ENCODE measurements at regions not wholly inside any gene's neighbourhood (a gene's known extent, or its start where the extent isn't known, plus 50 kb on each side); places are given as distances from the start of the nearest gene placed in this dataset.
A peak's percentile ranks its signal among the peaks of the same experiment; 100 is the strongest.

DNA sequence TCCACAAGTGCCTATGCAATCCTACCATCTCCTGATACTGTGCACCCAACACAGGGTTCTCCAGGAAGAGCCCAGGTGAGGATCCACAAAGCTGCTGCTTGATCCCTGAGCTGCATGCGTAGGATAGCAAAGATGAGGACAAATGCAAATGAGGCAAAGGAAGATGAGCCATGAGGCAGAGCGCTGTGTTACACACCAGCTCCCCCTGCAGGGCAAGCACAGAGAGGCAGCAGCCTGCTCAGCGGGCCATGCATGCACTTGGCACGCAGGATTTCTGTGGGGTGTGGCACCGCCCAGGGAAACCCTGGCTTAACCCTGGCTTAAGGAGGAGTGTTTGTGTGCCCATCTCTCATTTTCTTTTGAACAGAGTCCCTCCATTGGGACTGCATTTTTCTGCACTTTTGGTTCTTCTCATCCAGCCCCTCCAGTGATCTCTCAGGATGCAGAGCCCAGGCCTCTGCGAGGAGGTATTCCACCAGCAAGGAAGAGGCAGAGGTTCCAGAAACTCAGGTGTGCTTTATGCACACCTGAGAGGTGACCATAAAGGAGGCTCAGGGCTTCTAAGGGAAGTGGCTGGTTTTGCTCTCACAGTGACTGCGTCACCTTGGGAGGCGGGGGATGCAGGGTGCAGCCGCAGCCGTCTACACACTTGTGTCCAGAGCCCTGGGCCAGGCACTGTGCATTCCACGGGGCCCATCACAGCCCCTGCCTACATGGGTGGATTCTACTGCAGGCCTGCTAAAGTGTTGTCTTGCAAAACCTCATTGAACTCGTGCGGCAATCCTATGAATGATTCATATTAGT, 973.3 kb upstream of the TMEM132C start:
- 67 to 73% (median 69%) methylated on average over 12 to 13 of the region's 13 CpGs for WGBS, 4 donors
- Histone ChIP-seq H3K27ac (no peak overlapping the region), H3K4me3 (no peak overlapping the region), H3K36me3 (replicated peaks in 1 of 2) (no peaks in the 10 kb centered on the region), H3K27me3 (no peaks in the 10 kb centered on the region), H3K4me1 (replicated peaks in 1 of 2) (no peaks in the 10 kb centered on the region), H3K9me3 (replicated peaks in 1 of 3) (no peaks in the 10 kb centered on the region)
- DNase-seq, result peak; percentile 32 to 73 (median 64)
- intact Hi-C loops (cut with DNase I), result loop anchor here (5.0 to 10.0 kb wide), 2 partner anchors 186 to 189 kb away; no protein-coding TSS in a partner anchor
- TF ChIP-seq POLR2A (IDR thresholded peaks at IDR 0.05), result no peak
- TF ChIP-seq, protein P1, sequence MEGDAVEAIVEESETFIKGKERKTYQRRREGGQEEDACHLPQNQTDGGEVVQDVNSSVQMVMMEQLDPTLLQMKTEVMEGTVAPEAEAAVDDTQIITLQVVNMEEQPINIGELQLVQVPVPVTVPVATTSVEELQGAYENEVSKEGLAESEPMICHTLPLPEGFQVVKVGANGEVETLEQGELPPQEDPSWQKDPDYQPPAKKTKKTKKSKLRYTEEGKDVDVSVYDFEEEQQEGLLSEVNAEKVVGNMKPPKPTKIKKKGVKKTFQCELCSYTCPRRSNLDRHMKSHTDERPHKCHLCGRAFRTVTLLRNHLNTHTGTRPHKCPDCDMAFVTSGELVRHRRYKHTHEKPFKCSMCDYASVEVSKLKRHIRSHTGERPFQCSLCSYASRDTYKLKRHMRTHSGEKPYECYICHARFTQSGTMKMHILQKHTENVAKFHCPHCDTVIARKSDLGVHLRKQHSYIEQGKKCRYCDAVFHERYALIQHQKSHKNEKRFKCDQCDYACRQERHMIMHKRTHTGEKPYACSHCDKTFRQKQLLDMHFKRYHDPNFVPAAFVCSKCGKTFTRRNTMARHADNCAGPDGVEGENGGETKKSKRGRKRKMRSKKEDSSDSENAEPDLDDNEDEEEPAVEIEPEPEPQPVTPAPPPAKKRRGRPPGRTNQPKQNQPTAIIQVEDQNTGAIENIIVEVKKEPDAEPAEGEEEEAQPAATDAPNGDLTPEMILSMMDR (IDR thresholded peaks at IDR 0.05), result peak; percentile 55 to 69 (median 60)

DNA sequence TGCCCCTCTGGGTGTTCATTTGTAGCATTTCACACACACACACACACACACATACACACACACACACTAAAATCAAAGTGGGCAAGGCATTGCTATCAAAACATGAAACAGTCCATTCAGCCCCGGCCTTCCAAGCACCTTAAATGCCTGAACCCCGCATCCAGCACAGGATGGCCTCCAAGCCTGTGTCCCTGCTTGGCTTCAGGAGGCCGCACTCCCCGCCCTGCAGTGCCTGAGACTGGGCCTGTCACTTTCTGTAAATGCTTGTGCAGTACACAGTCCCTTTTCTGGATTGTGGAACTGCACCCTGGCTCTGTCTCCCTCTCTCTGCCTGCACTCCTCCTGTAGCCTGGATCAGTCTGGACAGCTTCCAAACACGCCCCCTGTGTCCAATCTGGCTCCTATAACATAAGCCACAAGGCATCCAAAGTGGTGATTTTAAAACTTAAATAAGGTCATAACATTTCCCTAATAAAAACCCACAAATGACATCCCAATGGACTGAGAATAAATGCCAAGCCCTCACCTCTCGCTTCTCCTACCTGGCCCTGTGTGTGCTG, 972.2 kb upstream of the TMEM132C start:
- DNase-seq, result peak in 1 of 7 donors; percentile 14
- intact Hi-C loops (cut with DNase I), result loop anchor here (5.0 to 10.0 kb wide), 2 partner anchors 187 to 190 kb away; no protein-coding TSS in a partner anchor
- H3K27me3 ChIP-seq, result no peaks in the 10 kb centered on the region
- WGBS, 4 donors, result 82 to 87% (median 85%) methylated on average over 5 to 6 of the region's 6 CpGs
- H3K27ac ChIP-seq, result no peak overlapping the region
- no peaks in the 10 kb centered on the region for H3K4me1 ChIP-seq (replicated peaks in 1 of 2)
- H3K4me3 ChIP-seq, result no peak overlapping the region
- H3K9me3 ChIP-seq (replicated peaks in 1 of 3), result no peaks in the 10 kb centered on the region
- TF ChIP-seq POLR2A (IDR thresholded peaks at IDR 0.05), result no peak
- TF ChIP-seq, protein P1 (IDR thresholded peaks at IDR 0.05), result no peak
- no peaks in the 10 kb centered on the region for H3K36me3 ChIP-seq (replicated peaks in 1 of 2)

DNA sequence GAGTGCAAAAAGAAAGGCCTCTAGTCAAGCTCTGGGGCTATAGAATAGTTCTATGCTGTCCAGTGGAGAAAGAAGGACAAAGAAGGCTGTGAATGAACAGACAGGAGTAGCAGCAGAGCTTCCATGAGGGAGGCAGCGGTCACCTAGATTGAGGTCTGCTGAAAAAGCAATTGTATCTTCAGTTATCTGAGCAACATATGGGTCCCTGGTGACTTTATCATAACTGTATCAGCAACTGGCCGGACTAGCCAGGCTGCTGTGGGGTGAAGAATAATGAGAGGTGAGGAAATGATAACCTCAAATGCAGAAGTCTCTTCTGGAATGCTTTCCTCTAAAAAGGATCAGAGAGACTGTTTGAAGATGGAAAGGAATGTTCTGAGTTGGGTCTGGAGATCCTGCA, 971.3 kb upstream of the TMEM132C start:
- Histone ChIP-seq H3K27me3 (no peaks in the 10 kb centered on the region), H3K27ac (no peak overlapping the region), H3K36me3 (replicated peaks in 1 of 2) (no peaks in the 10 kb centered on the region), H3K4me3 (no peak overlapping the region), H3K4me1 (replicated peaks in 1 of 2) (no peaks in the 10 kb centered on the region), H3K9me3 (replicated peaks in 1 of 3) (no peaks in the 10 kb centered on the region)
- intact Hi-C loops (cut with DNase I), result loop anchor here in 1 of 2 donors (10.0 kb wide), 1 partner anchor 191 kb away; no protein-coding TSS in a partner anchor
- DNase-seq, result peak in 1 of 7 donors; percentile 9
- no peak for TF ChIP-seq POLR2A (IDR thresholded peaks at IDR 0.05)
- TF ChIP-seq, protein P1 (IDR thresholded peaks at IDR 0.05), result no peak
- 67 to 84% (median 76%) methylated on average over 2 of the region's 2 CpGs for WGBS, 4 donors

DNA sequence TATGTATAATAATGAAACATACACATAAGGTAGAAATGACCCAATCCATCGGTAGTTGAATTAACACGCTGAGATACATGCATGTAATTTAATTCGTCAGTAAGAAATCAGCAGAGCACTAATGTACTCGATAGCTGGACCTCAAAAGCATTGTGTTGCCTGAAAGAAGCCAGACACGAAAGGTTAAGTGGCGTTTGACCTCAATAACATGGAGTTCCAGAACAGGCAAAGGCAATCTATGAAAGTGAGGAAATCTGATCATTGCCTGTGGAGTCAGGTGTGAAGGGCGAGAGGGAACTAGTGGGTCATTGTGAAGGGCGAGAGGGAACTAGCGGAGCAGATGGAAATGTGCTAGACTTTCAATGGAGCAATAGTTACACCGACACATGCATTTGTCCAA, 970.4 kb upstream of the TMEM132C start:
- peak in 1 of 7 donors; percentile 6 for DNase-seq
- WGBS, 4 donors, result 84 to 91% (median 85%) methylated on average over 10 of the region's 10 CpGs
- Histone ChIP-seq H3K27ac (no peak overlapping the region), H3K27me3 (no peaks in the 10 kb centered on the region), H3K4me3 (no peak overlapping the region), H3K36me3 (replicated peaks in 1 of 2) (no peaks in the 10 kb centered on the region), H3K4me1 (replicated peaks in 1 of 2) (no peaks in the 10 kb centered on the region), H3K9me3 (replicated peaks in 1 of 3) (no peaks in the 10 kb centered on the region)
- TF ChIP-seq, protein P1 (IDR thresholded peaks at IDR 0.05), result no peak
- TF ChIP-seq POLR2A (IDR thresholded peaks at IDR 0.05), result no peak
- intact Hi-C loops (cut with DNase I), result loop anchor here in 1 of 2 donors (10.0 kb wide), 1 partner anchor 192 kb away; no protein-coding TSS in a partner anchor

Measured in adrenal gland (tissue), 9 donors.